HepG2 (cell line): ENCODE measurements at regions not wholly inside any gene's neighbourhood (a gene's known extent, or its start where the extent isn't known, plus 50 kb on each side); places are given as distances from the start of the nearest gene placed in this dataset.

Experiments
- ATF3 ChIP-seq: sonication (generic); formaldehyde crosslinking; IDR thresholded peaks from 2 replicates; pipeline ENCODE4 v1.4.0; 2020; ENCODE audit warnings: missing genetic modification reagents
- CBFB ChIP-seq: sonication (generic); formaldehyde crosslinking; IDR thresholded peaks from 2 replicates; pipeline ENCODE4 v1.4.0; 2020; ENCODE audit warnings: missing genetic modification reagents
- KMT2B ChIP-seq: IDR thresholded peaks from 2 replicates; pipeline ENCODE4 v1.6.1; 2016; ENCODE audit warnings: missing genetic modification reagents, missing compliant biosample characterization
- PCBP2 ChIP-seq: fragments of 200-400 bp; formaldehyde crosslinking; optimal IDR thresholded peaks from 2 replicates; pipeline ENCODE3; 2018; ENCODE audit warnings: low read length, low read depth; ENCODE audit not compliant: poor library complexity, severe bottlenecking
- PRDM4 ChIP-seq: sonication (generic); formaldehyde crosslinking; IDR thresholded peaks from 2 replicates; pipeline ENCODE4 v1.9.0; 2021; ENCODE audit warnings: missing genetic modification reagents, borderline replicate concordance
- RFXAP ChIP-seq: sonication (generic); formaldehyde crosslinking; IDR thresholded peaks from 2 replicates; pipeline ENCODE4 v1.4.0; 2020; ENCODE audit warnings: missing genetic modification reagents, borderline replicate concordance
- SIN3A ChIP-seq: IDR thresholded peaks from 2 replicates; pipeline ENCODE4 v1.6.1; 2011; ENCODE audit warnings: low read depth, mild to moderate bottlenecking, control low read depth, low read length, borderline replicate concordance
- ZBTB4 ChIP-seq: sonication (generic); formaldehyde crosslinking; IDR thresholded peaks from 2 replicates; pipeline ENCODE4 v1.4.0; 2020; ENCODE audit warnings: missing genetic modification reagents, mild to moderate bottlenecking, borderline replicate concordance
- ZFP62 ChIP-seq: sonication (generic); formaldehyde crosslinking; IDR thresholded peaks from 2 replicates; pipeline ENCODE4 v1.4.0; 2020; ENCODE audit warnings: missing genetic modification reagents
- ZNF138 ChIP-seq: sonication (generic); formaldehyde crosslinking; IDR thresholded peaks from 2 replicates; pipeline ENCODE4 v1.5.0; 2020; ENCODE audit warnings: mild to moderate bottlenecking, low read depth, missing genetic modification reagents
- ZNF580 ChIP-seq: IDR thresholded peaks from 2 replicates; pipeline ENCODE4 v1.6.1; 2016; ENCODE audit warnings: low read depth, borderline replicate concordance
- ZNF737 ChIP-seq: sonication (generic); formaldehyde crosslinking; IDR thresholded peaks from 2 replicates; pipeline ENCODE4 v1.5.0; 2020; ENCODE audit warnings: missing genetic modification reagents, mild to moderate bottlenecking, borderline replicate concordance

- TF ChIP-seq ZNF580 (no peak), ZNF138 (CRISPR knock-in tag) (no peak), RFXAP (no peak), PRDM4 (CRISPR knock-in tag) (no peak), PCBP2 (no peak), SIN3A (no peak), KMT2B (no peak), ZBTB4 (CRISPR knock-in tag) (no peak), ATF3 (CRISPR knock-in tag) (no peak), ZNF737 (CRISPR knock-in tag) (no peak), ZFP62 (no peak), CBFB (no peak)
Measured at GRCh38 chr11:91664521-91664920, 560.1 kb upstream of the FAT3 start (continued).
